Transverse colon (tissue), 4 donors: ENCODE measurements at regions not wholly inside any gene's neighbourhood (a gene's known extent, or its start where the extent isn't known, plus 50 kb on each side); places are given as distances from the start of the nearest gene placed in this dataset.

Source experiments
- EP300 ChIP-seq: sonication (generic); formaldehyde crosslinking; IDR thresholded peaks from one replicate; pipeline ENCODE4 v1.6.1; 2017; ENCODE audit warnings: antibody characterized with exemption, low read depth
- POLR2A ChIP-seq: fragments of 450-650 bp; IDR thresholded peaks from one replicate; pipeline ENCODE4 v1.6.1; 2016; ENCODE audit warnings: antibody characterized with exemption, mild to moderate bottlenecking, moderate library complexity
- POLR2AphosphoS5 ChIP-seq, 3 donors: sonication (generic); formaldehyde crosslinking; IDR thresholded peaks; one replicate each; pipeline ENCODE4 v1.6.1; 2016; ENCODE audit warnings: antibody characterized with exemption in 3 of 3
- TF ChIP-seq, protein P1 (sequence below), 5 experiments: fragments of 200-600 bp in 3 of 5; fragments of 450-650 bp in 2 of 5; sonication (generic) in 3 of 5; IDR thresholded peaks; 1 replicate in 2 of 5; 2 replicates in 3 of 5; pipeline ENCODE4 v1.5.1; 2016 to 2017; ENCODE audit warnings: antibody characterized with exemption in 5 of 5, inconsistent platforms in 3 of 5, mild to moderate bottlenecking in 2 of 5, moderate library complexity in 1 of 5

DNA sequence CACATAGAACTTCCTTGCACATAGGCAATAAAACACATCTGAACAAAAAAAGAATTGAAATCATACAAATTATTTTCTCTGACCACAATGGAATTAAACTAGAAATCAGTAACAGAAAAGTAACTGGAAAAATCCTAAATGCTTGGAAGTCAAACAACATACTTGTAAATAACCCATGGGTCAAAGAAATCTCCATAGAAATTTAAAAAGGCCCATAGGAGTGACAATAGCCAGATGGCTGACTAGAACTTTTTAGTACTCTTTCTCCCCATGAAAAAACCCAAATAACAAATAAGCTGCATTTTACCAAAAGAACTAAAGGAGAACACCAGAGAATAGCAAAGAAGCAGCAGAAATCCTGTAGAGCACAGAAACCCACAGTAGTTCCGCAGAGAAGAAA is 139.2 kb upstream of the COL3A1 start:
- TF ChIP-seq, protein P1, sequence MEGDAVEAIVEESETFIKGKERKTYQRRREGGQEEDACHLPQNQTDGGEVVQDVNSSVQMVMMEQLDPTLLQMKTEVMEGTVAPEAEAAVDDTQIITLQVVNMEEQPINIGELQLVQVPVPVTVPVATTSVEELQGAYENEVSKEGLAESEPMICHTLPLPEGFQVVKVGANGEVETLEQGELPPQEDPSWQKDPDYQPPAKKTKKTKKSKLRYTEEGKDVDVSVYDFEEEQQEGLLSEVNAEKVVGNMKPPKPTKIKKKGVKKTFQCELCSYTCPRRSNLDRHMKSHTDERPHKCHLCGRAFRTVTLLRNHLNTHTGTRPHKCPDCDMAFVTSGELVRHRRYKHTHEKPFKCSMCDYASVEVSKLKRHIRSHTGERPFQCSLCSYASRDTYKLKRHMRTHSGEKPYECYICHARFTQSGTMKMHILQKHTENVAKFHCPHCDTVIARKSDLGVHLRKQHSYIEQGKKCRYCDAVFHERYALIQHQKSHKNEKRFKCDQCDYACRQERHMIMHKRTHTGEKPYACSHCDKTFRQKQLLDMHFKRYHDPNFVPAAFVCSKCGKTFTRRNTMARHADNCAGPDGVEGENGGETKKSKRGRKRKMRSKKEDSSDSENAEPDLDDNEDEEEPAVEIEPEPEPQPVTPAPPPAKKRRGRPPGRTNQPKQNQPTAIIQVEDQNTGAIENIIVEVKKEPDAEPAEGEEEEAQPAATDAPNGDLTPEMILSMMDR (IDR thresholded peaks at IDR 0.05) = no peak
- no peak for TF ChIP-seq POLR2A
- no peak for TF ChIP-seq POLR2AphosphoS5 (IDR thresholded peaks at IDR 0.05)
- no peak for TF ChIP-seq EP300
